Activated CD4-positive, alpha-beta T cell treated with anti-CD3 and anti-CD28 coated beads for 36 hours (primary cell): ENCODE measurements at regions not wholly inside any gene's neighbourhood (a gene's known extent, or its start where the extent isn't known, plus 50 kb on each side); places are given as distances from the start of the nearest gene placed in this dataset.

Source experiments
- ATAC-seq: fragments of 200-7000 bp; cut with Tn5 transposase; one replicate; pipeline ENCODE4 v1.10.0; 2021; ENCODE audit warnings: mild to moderate bottlenecking, moderate library complexity
- CTCF ChIA-PET: fragments of 350-600 bp; sonication (Branson Sonifier 250); formaldehyde crosslinking; loops from one replicate; lab custom pipeline; 2021; ENCODE audit warnings: antibody characterized with exemption; lab: Charles Lee
- POLR2A ChIA-PET: fragments of 350-600 bp; sonication (Branson Sonifier 250); formaldehyde crosslinking; loops from one replicate; lab custom pipeline; 2021; ENCODE audit warnings: antibody characterized with exemption, inconsistent platforms; lab: Charles Lee
- DNase-seq: peaks from one replicate; pipeline ENCODE4 v3.0.0-alpha.2; 2020
- H3K27ac Mint-ChIP-seq: one replicate; pipeline ENCODE4 v1.8.0; 2021; ENCODE audit warnings: mixed read lengths
- H3K27me3 Mint-ChIP-seq: one replicate; pipeline ENCODE4 v1.8.0; 2021; ENCODE audit warnings: mixed read lengths
- H3K36me3 Mint-ChIP-seq: one replicate; pipeline ENCODE4 v1.8.0; 2021; ENCODE audit warnings: low read depth, mixed read lengths
- H3K4me1 Mint-ChIP-seq: one replicate; pipeline ENCODE4 v1.8.0; 2021; ENCODE audit warnings: mixed read lengths
- H3K4me3 Mint-ChIP-seq: one replicate; pipeline ENCODE4 v1.8.0; 2021; ENCODE audit warnings: mild to moderate bottlenecking, moderate library complexity, mixed read lengths
- H3K9me3 Mint-ChIP-seq: one replicate; pipeline ENCODE4 v1.8.0; 2021; ENCODE audit warnings: low read depth, mixed read lengths
- intact Hi-C, 2 experiments: fragments of 100-400 bp; cut with DNase I in 1 of 2; cut with micrococcal nuclease in 1 of 2; formaldehyde crosslinking; loops; one replicate each; pipeline versions ENCODE4 v1.14.2 to v1.15.1; 2022 to 2024; cut with DNase I, micrococcal nuclease

GRCh38 chr6:100121854-100122609 is 128.0 kb upstream of the MCHR2 start:
- intact Hi-C loops, result no loop called here
- Mint-ChIP-seq H3K9me3 (no peaks in the 10 kb centered on the region), H3K36me3 (no peaks in the 10 kb centered on the region), H3K27ac (no peak overlapping the region), H3K4me1 (no peaks in the 10 kb centered on the region), H3K4me3 (no peak overlapping the region), H3K27me3 (peaks cover 8% of the 10 kb centered on the region)
- DNase-seq, result no peak
- CTCF ChIA-PET, result interaction anchor here (0.9 to 1.6 kb wide), 2 partner anchors 10 to 355 kb away, joined by 3 read pairs; no protein-coding TSS in a partner anchor
- no peak for ATAC-seq
- POLR2A ChIA-PET, result no interaction called here

- DNase-seq, result no peak
- intact Hi-C loops, result loop anchor here in 1 of 2 experiments (5.0 kb wide), 1 partner anchor 543 kb away; no protein-coding TSS in a partner anchor
- Mint-ChIP-seq H3K4me1 (no peaks in the 10 kb centered on the region), H3K27ac (no peak overlapping the region), H3K9me3 (no peaks in the 10 kb centered on the region), H3K36me3 (no peaks in the 10 kb centered on the region), H3K27me3 (peaks cover 8% of the 10 kb centered on the region), H3K4me3 (no peak overlapping the region)
- POLR2A ChIA-PET, result no interaction called here
- ATAC-seq, result no peak
- CTCF ChIA-PET, result no interaction called here
These were observed 125.2 kb upstream of the MCHR2 start for GRCh38 chr6:100119261-100119660.

- Mint-ChIP-seq H3K4me1 (no peaks in the 10 kb centered on the region), H3K4me3 (no peak overlapping the region), H3K27me3 (peaks cover 5% of the 10 kb centered on the region), H3K9me3 (no peaks in the 10 kb centered on the region), H3K27ac (no peak overlapping the region), H3K36me3 (no peaks in the 10 kb centered on the region)
- intact Hi-C loops, result loop anchor here in 1 of 2 experiments (5.0 kb wide), 1 partner anchor 544 kb away; no protein-coding TSS in a partner anchor
- CTCF ChIA-PET, result no interaction called here
- POLR2A ChIA-PET, result no interaction called here
- DNase-seq (no peak), ATAC-seq (no peak)
These were observed 124.3 kb upstream of the MCHR2 start for GRCh38 chr6:100118301-100118700.

- CTCF ChIA-PET, result interaction anchor here (1.1 to 2.1 kb wide), 6 partner anchors 10 to 602 kb away, joined by 3 to 9 read pairs (median 6); no protein-coding TSS in a partner anchor
- Mint-ChIP-seq H3K36me3 (no peaks in the 10 kb centered on the region), H3K27me3 (peaks cover 6% of the 10 kb centered on the region), H3K4me3 (no peak overlapping the region), H3K4me1 (no peaks in the 10 kb centered on the region), H3K27ac (no peak overlapping the region), H3K9me3 (no peaks in the 10 kb centered on the region)
- intact Hi-C loops, result loop anchor here (2.0 to 5.0 kb wide), 2 partner anchors 545 to 547 kb away; no protein-coding TSS in a partner anchor
- ATAC-seq (no peak), DNase-seq (no peak)
- POLR2A ChIA-PET, result no interaction called here
These were observed 123.7 kb upstream of the MCHR2 start for GRCh38 chr6:100117680-100118079.

- Mint-ChIP-seq H3K9me3 (no peaks in the 10 kb centered on the region), H3K4me3 (no peak overlapping the region), H3K36me3 (no peaks in the 10 kb centered on the region), H3K4me1 (no peaks in the 10 kb centered on the region), H3K27me3 (peaks cover 6% of the 10 kb centered on the region), H3K27ac (no peak overlapping the region)
- ATAC-seq (no peak), DNase-seq (peak; percentile 45)
- intact Hi-C loops, result loop anchor here (1.0 to 5.0 kb wide), 3 partner anchors 363 to 548 kb away; no protein-coding TSS in a partner anchor
- CTCF ChIA-PET, result interaction anchor here (0.6 to 2.1 kb wide), 10 partner anchors 9 to 649 kb away, joined by 3 to 9 read pairs (median 5); no protein-coding TSS in a partner anchor
- POLR2A ChIA-PET, result no interaction called here
These were observed 122.6 kb upstream of the MCHR2 start for GRCh38 chr6:100116411-100117194.

- H3K27ac Mint-ChIP-seq, result no peak overlapping the region
- ChIA-PET CTCF (interaction anchor here (0.8 to 2.1 kb wide), 5 partner anchors 15 to 604 kb away, joined by 3 to 9 read pairs (median 5); no protein-coding TSS in a partner anchor), POLR2A (no interaction called here)
- DNase-seq, result no peak
- intact Hi-C loops, result loop anchor here (1.0 to 5.0 kb wide), 3 partner anchors 364 to 549 kb away; no protein-coding TSS in a partner anchor
- no peak for ATAC-seq
- H3K36me3 Mint-ChIP-seq, result no peaks in the 10 kb centered on the region
- no peaks in the 10 kb centered on the region for H3K4me1 Mint-ChIP-seq
- peaks cover 7% of the 10 kb centered on the region for H3K27me3 Mint-ChIP-seq
- no peak overlapping the region for H3K4me3 Mint-ChIP-seq
- no peaks in the 10 kb centered on the region for H3K9me3 Mint-ChIP-seq
These were observed 121.5 kb upstream of the MCHR2 start for GRCh38 chr6:100115407-100116101.

GRCh38 chr6:100112855-100113508 is 119.0 kb upstream of the MCHR2 start:
- intact Hi-C loops, result no loop called here
- no peak overlapping the region for H3K4me3 Mint-ChIP-seq
- POLR2A ChIA-PET, result no interaction called here

GRCh38 chr6:100105919-100106529 is 112.0 kb upstream of the MCHR2 start:
- H3K27ac Mint-ChIP-seq, result no peak overlapping the region
- ChIA-PET CTCF (interaction anchor here (0.8 kb wide), 1 partner anchor 499 kb away, joined by 3 read pairs; no protein-coding TSS in a partner anchor), POLR2A (no interaction called here)
- intact Hi-C loops, result loop anchor here in 1 of 2 experiments (2.0 kb wide), 1 partner anchor 373 kb away; no protein-coding TSS in a partner anchor
- no peak overlapping the region for H3K4me3 Mint-ChIP-seq
- ATAC-seq (no peak), DNase-seq (no peak)
- no peaks in the 10 kb centered on the region for H3K36me3 Mint-ChIP-seq
- H3K9me3 Mint-ChIP-seq, result no peaks in the 10 kb centered on the region
- H3K27me3 Mint-ChIP-seq, result peaks cover 14% of the 10 kb centered on the region
- H3K4me1 Mint-ChIP-seq, result no peaks in the 10 kb centered on the region

More at GRCh38 chr6:100112855-100113508, 119.0 kb upstream of the MCHR2 start:
- no peak overlapping the region for H3K27ac Mint-ChIP-seq
- H3K27me3 Mint-ChIP-seq, result peaks cover 5% of the 10 kb centered on the region
- no peak for ATAC-seq
- no peaks in the 10 kb centered on the region for H3K36me3 Mint-ChIP-seq
- CTCF ChIA-PET, result no interaction called here
- no peak for DNase-seq
- no peaks in the 10 kb centered on the region for H3K9me3 Mint-ChIP-seq
- no peaks in the 10 kb centered on the region for H3K4me1 Mint-ChIP-seq

GRCh38 chr6:100105138-100105537 is 111.1 kb upstream of the MCHR2 start:
- Mint-ChIP-seq H3K27me3 (peaks cover 14% of the 10 kb centered on the region), H3K9me3 (no peaks in the 10 kb centered on the region), H3K36me3 (no peaks in the 10 kb centered on the region), H3K4me1 (no peaks in the 10 kb centered on the region), H3K4me3 (no peak overlapping the region), H3K27ac (no peak overlapping the region)
- ChIA-PET CTCF (interaction anchor here (0.8 to 1.1 kb wide), 2 partner anchors 237 to 500 kb away, joined by 3 read pairs; no protein-coding TSS in a partner anchor), POLR2A (no interaction called here)
- ATAC-seq (no peak), DNase-seq (no peak)
- intact Hi-C loops, result no loop called here

GRCh38 chr6:100103931-100104330 is 109.9 kb upstream of the MCHR2 start:
- DNase-seq (no peak), ATAC-seq (no peak)
- peaks cover 14% of the 10 kb centered on the region for H3K27me3 Mint-ChIP-seq
- ChIA-PET CTCF (interaction anchor here (1.3 kb wide), 1 partner anchor 103 kb away, joined by 3 read pairs; no protein-coding TSS in a partner anchor), POLR2A (no interaction called here)
- H3K4me1 Mint-ChIP-seq, result no peaks in the 10 kb centered on the region
- no peaks in the 10 kb centered on the region for H3K36me3 Mint-ChIP-seq
- intact Hi-C loops, result no loop called here
- no peak overlapping the region for H3K27ac Mint-ChIP-seq
- no peaks in the 10 kb centered on the region for H3K9me3 Mint-ChIP-seq
- H3K4me3 Mint-ChIP-seq, result no peak overlapping the region
